ENCODE measurements at regions not wholly inside any gene's neighbourhood (a gene's known extent, or its start where the extent isn't known, plus 50 kb on each side); places are given as distances from the start of the nearest gene placed in this dataset.

DNA sequence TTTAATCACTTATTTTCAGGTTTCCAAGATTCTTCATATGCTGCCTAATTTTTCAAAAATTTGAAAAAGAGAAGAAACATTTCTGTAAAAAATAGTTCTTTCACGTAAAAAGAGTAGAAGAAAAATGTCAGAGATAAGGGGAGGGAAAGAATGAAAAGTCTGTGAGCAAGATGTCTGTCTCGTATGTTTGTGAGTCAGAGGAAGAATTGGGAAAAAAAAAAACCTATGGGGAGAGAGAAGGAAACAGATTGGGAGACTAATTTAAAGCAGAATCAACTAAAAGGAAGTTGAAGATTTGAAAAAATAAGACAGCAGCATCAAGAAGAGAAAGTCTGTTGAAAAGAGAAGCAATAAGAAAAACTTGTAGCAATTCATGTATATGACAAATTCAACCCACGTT lies 456.3 kb downstream of the HINT1 start:
- DNase-seq = no peak
- no peaks in the 10 kb centered on the region for H3K27me3 Mint-ChIP-seq
- peaks cover 0 to 3% (median 0%) of the 10 kb centered on the region in 7 donors for H3K9me3 Mint-ChIP-seq
- H3K27ac ChIP-seq (ENCODE audit: insufficient read depth, low read length, poor library complexity, severe bottlenecking) = no peak overlapping the region
- H3K36me3 ChIP-seq (ENCODE audit: control insufficient read depth, insufficient read depth, low read length) = no peaks in the 10 kb centered on the region
- no peak for ATAC-seq (ENCODE audit: low read depth in 2 of 2)
- H3K27ac Mint-ChIP-seq = no peak overlapping the region
- peaks cover 2% of the 10 kb centered on the region for H3K27me3 ChIP-seq (ENCODE audit: control insufficient read depth, insufficient read depth, low read length)
- no peaks in the 10 kb centered on the region for H3K4me1 ChIP-seq (ENCODE audit: control insufficient read depth, insufficient read depth, low read length, poor library complexity, severe bottlenecking)
- no peaks in the 10 kb centered on the region for H3K36me3 Mint-ChIP-seq
- H3K9me3 ChIP-seq (ENCODE audit: control insufficient read depth in 2 of 2, low read length in 2 of 2) = no peaks in the 10 kb centered on the region
- no peaks in the 10 kb centered on the region for H3K4me1 Mint-ChIP-seq
- no peak overlapping the region for H3K4me3 ChIP-seq (ENCODE audit: low read depth, low read length)
- H3K4me3 Mint-ChIP-seq = no peak overlapping the region

GRCh38 chr5:130706696-130707095 lies 458.4 kb downstream of the HINT1 start:
- Mint-ChIP-seq H3K36me3 (no peaks in the 10 kb centered on the region), H3K9me3 (peaks cover 0 to 7% (median 6%) of the 10 kb centered on the region in 7 donors), H3K27me3 (no peaks in the 10 kb centered on the region), H3K27ac (no peak overlapping the region), H3K4me1 (no peaks in the 10 kb centered on the region), H3K4me3 (no peak overlapping the region)
- peaks cover 2% of the 10 kb centered on the region for H3K27me3 ChIP-seq (ENCODE audit: control insufficient read depth, insufficient read depth, low read length)
- H3K9me3 ChIP-seq (ENCODE audit: control insufficient read depth in 2 of 2, low read length in 2 of 2) = no peaks in the 10 kb centered on the region
- no peak overlapping the region for H3K4me3 ChIP-seq (ENCODE audit: low read depth, low read length)
- DNase-seq (no peak), ATAC-seq (ENCODE audit: low read depth in 2 of 2) (no peak)
- no peak overlapping the region for H3K27ac ChIP-seq (ENCODE audit: insufficient read depth, low read length, poor library complexity, severe bottlenecking)
- H3K4me1 ChIP-seq (ENCODE audit: control insufficient read depth, insufficient read depth, low read length, poor library complexity, severe bottlenecking) = no peaks in the 10 kb centered on the region
- H3K36me3 ChIP-seq (ENCODE audit: control insufficient read depth, insufficient read depth, low read length) = no peaks in the 10 kb centered on the region

- Mint-ChIP-seq H3K27me3 (no peaks in the 10 kb centered on the region), H3K4me3 (no peak overlapping the region), H3K36me3 (no peaks in the 10 kb centered on the region), H3K9me3 (peaks cover 0 to 11% (median 4%) of the 10 kb centered on the region in 7 donors), H3K4me1 (no peaks in the 10 kb centered on the region), H3K27ac (peak overlapping the region in 1 of 3 donors; percentile 13)
- no peaks in the 10 kb centered on the region for H3K36me3 ChIP-seq (ENCODE audit: control insufficient read depth, insufficient read depth, low read length)
- no peaks in the 10 kb centered on the region for H3K4me1 ChIP-seq (ENCODE audit: control insufficient read depth, insufficient read depth, low read length, poor library complexity, severe bottlenecking)
- DNase-seq = no peak
- H3K27me3 ChIP-seq (ENCODE audit: control insufficient read depth, insufficient read depth, low read length) = peaks cover under 1% of the 10 kb centered on the region
- H3K4me3 ChIP-seq (ENCODE audit: low read depth, low read length) = no peak overlapping the region
- no peaks in the 10 kb centered on the region for H3K9me3 ChIP-seq (ENCODE audit: control insufficient read depth in 2 of 2, low read length in 2 of 2)
- no peak overlapping the region for H3K27ac ChIP-seq (ENCODE audit: insufficient read depth, low read length, poor library complexity, severe bottlenecking)
- ATAC-seq (ENCODE audit: low read depth in 2 of 2) = no peak
Observed at GRCh38 chr5:130705368-130705767, 459.7 kb downstream of the HINT1 start.

- H3K4me1 ChIP-seq (ENCODE audit: control insufficient read depth, insufficient read depth, low read length, poor library complexity, severe bottlenecking) = no peaks in the 10 kb centered on the region
- H3K27me3 Mint-ChIP-seq = peaks cover 9% of the 10 kb centered on the region
- H3K27me3 ChIP-seq (ENCODE audit: control insufficient read depth, insufficient read depth, low read length) = peaks cover 5% of the 10 kb centered on the region
- H3K27ac Mint-ChIP-seq = no peak overlapping the region
- no peak overlapping the region for H3K4me3 ChIP-seq (ENCODE audit: low read depth, low read length)
- H3K36me3 Mint-ChIP-seq = no peaks in the 10 kb centered on the region
- peaks cover 0 to 5% (median 0%) of the 10 kb centered on the region in 4 donors for H3K4me1 Mint-ChIP-seq
- no peak for DNase-seq
- H3K27ac ChIP-seq (ENCODE audit: insufficient read depth, low read length, poor library complexity, severe bottlenecking) = no peak overlapping the region
- H3K9me3 ChIP-seq (ENCODE audit: control insufficient read depth in 2 of 2, low read length in 2 of 2) = no peaks in the 10 kb centered on the region
- no peak for ATAC-seq (ENCODE audit: low read depth in 2 of 2)
- no peaks in the 10 kb centered on the region for H3K36me3 ChIP-seq (ENCODE audit: control insufficient read depth, insufficient read depth, low read length)
- H3K9me3 Mint-ChIP-seq = no peaks in the 10 kb centered on the region
- H3K4me3 Mint-ChIP-seq = no peak overlapping the region
Observed at GRCh38 chr5:130693509-130693908, 471.5 kb downstream of the HINT1 start.

GRCh38 chr5:130692770-130693169 lies 472.3 kb downstream of the HINT1 start:
- Histone ChIP-seq H3K36me3 (ENCODE audit: control insufficient read depth, insufficient read depth, low read length) (no peaks in the 10 kb centered on the region), H3K9me3 (ENCODE audit: control insufficient read depth in 2 of 2, low read length in 2 of 2) (no peaks in the 10 kb centered on the region), H3K4me3 (ENCODE audit: low read depth, low read length) (no peak overlapping the region), H3K27ac (ENCODE audit: insufficient read depth, low read length, poor library complexity, severe bottlenecking) (no peak overlapping the region), H3K27me3 (ENCODE audit: control insufficient read depth, insufficient read depth, low read length) (peaks cover 5% of the 10 kb centered on the region), H3K4me1 (ENCODE audit: control insufficient read depth, insufficient read depth, low read length, poor library complexity, severe bottlenecking) (no peaks in the 10 kb centered on the region)
- DNase-seq (no peak), ATAC-seq (ENCODE audit: low read depth in 2 of 2) (no peak)
- H3K4me3 Mint-ChIP-seq = no peak overlapping the region
- no peak overlapping the region for H3K27ac Mint-ChIP-seq
- peaks cover 0 to 5% (median 0%) of the 10 kb centered on the region in 4 donors for H3K4me1 Mint-ChIP-seq
- no peaks in the 10 kb centered on the region for H3K9me3 Mint-ChIP-seq
- H3K36me3 Mint-ChIP-seq = no peaks in the 10 kb centered on the region
- peaks cover 9% of the 10 kb centered on the region for H3K27me3 Mint-ChIP-seq

GRCh38 chr5:130689831-130690230 lies 475.2 kb downstream of the HINT1 start:
- H3K4me1 Mint-ChIP-seq = peaks cover 0 to 5% (median 0%) of the 10 kb centered on the region in 4 donors
- no peak overlapping the region for H3K27ac Mint-ChIP-seq
- H3K36me3 Mint-ChIP-seq = no peaks in the 10 kb centered on the region
- Histone ChIP-seq H3K4me3 (ENCODE audit: low read depth, low read length) (no peak overlapping the region), H3K27ac (ENCODE audit: insufficient read depth, low read length, poor library complexity, severe bottlenecking) (no peak overlapping the region), H3K27me3 (ENCODE audit: control insufficient read depth, insufficient read depth, low read length) (peaks cover 5% of the 10 kb centered on the region), H3K36me3 (ENCODE audit: control insufficient read depth, insufficient read depth, low read length) (no peaks in the 10 kb centered on the region), H3K4me1 (ENCODE audit: control insufficient read depth, insufficient read depth, low read length, poor library complexity, severe bottlenecking) (no peaks in the 10 kb centered on the region), H3K9me3 (ENCODE audit: control insufficient read depth in 2 of 2, low read length in 2 of 2) (no peaks in the 10 kb centered on the region)
- H3K27me3 Mint-ChIP-seq = peaks cover 9% of the 10 kb centered on the region
- no peak for DNase-seq
- ATAC-seq (ENCODE audit: low read depth in 2 of 2) = no peak
- no peaks in the 10 kb centered on the region for H3K9me3 Mint-ChIP-seq
- H3K4me3 Mint-ChIP-seq = no peak overlapping the region

- ATAC-seq (ENCODE audit: low read depth in 2 of 2) (no peak), DNase-seq (no peak)
- Histone ChIP-seq H3K36me3 (ENCODE audit: control insufficient read depth, insufficient read depth, low read length) (no peaks in the 10 kb centered on the region), H3K4me1 (ENCODE audit: control insufficient read depth, insufficient read depth, low read length, poor library complexity, severe bottlenecking) (no peaks in the 10 kb centered on the region), H3K4me3 (ENCODE audit: low read depth, low read length) (no peak overlapping the region), H3K27ac (ENCODE audit: insufficient read depth, low read length, poor library complexity, severe bottlenecking) (no peak overlapping the region), H3K9me3 (ENCODE audit: control insufficient read depth in 2 of 2, low read length in 2 of 2) (no peaks in the 10 kb centered on the region), H3K27me3 (ENCODE audit: control insufficient read depth, insufficient read depth, low read length) (peaks cover 5% of the 10 kb centered on the region)
- H3K4me3 Mint-ChIP-seq = no peak overlapping the region
- H3K4me1 Mint-ChIP-seq = peaks cover 0 to 5% (median 0%) of the 10 kb centered on the region in 4 donors
- H3K27ac Mint-ChIP-seq = no peak overlapping the region
- no peaks in the 10 kb centered on the region for H3K36me3 Mint-ChIP-seq
- peaks cover 9% of the 10 kb centered on the region for H3K27me3 Mint-ChIP-seq
- no peaks in the 10 kb centered on the region for H3K9me3 Mint-ChIP-seq
Observed at GRCh38 chr5:130687085-130687733, 477.8 kb downstream of the HINT1 start.

DNA sequence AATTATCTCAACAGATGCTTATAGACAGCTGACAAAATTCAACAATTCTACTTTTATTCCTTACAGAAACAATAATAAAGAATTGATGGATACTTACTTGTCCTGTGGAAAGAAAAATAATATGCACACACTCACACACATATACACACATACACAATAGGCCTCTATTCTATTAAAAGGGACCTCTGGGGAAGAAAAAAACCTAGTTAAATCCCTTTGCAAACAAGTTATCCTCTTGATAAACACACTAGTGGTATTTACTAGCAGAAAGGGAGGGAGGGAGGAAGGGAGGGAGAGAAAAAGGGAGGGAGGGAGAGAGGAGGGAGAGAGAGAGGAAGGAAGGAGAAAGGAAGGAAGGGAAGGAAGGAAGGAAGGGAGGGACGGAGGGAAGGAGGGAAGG lies 486.4 kb downstream of the HINT1 start:
- Mint-ChIP-seq H3K4me3 (no peak overlapping the region), H3K4me1 (no peaks in the 10 kb centered on the region), H3K27me3 (peaks cover 5% of the 10 kb centered on the region), H3K9me3 (peaks cover 0 to 5% (median 0%) of the 10 kb centered on the region in 7 donors), H3K27ac (no peak overlapping the region), H3K36me3 (no peaks in the 10 kb centered on the region)
- H3K4me3 ChIP-seq (ENCODE audit: low read depth, low read length) = no peak overlapping the region
- H3K27me3 ChIP-seq (ENCODE audit: control insufficient read depth, insufficient read depth, low read length) = no peaks in the 10 kb centered on the region
- no peaks in the 10 kb centered on the region for H3K4me1 ChIP-seq (ENCODE audit: control insufficient read depth, insufficient read depth, low read length, poor library complexity, severe bottlenecking)
- H3K9me3 ChIP-seq (ENCODE audit: control insufficient read depth in 2 of 2, low read length in 2 of 2) = no peaks in the 10 kb centered on the region
- no peak overlapping the region for H3K27ac ChIP-seq (ENCODE audit: insufficient read depth, low read length, poor library complexity, severe bottlenecking)
- no peaks in the 10 kb centered on the region for H3K36me3 ChIP-seq (ENCODE audit: control insufficient read depth, insufficient read depth, low read length)
- ATAC-seq (ENCODE audit: low read depth in 2 of 2) = no peak
- no peak for DNase-seq
